ENCODE measurements at regions not wholly inside any gene's neighbourhood (a gene's known extent, or its start where the extent isn't known, plus 50 kb on each side); places are given as distances from the start of the nearest gene placed in this dataset.

DNA sequence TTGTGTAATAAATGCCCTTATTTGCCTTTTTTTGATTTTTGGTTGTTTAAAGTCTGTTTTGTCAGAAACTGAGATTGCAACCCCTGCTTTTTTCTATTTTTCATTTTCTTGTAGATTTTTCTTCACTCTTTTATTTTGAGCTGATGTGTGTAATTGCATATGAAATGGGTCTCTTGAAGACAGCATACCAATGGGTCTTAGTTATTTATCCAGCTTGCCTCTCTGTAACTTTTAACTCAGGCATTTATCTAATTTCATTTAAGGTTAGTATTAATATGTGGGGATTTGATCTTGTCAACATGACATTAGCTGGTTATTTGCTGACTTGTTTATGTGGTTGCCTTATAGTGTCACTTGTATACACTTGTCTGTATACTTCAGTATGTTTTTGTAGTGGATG is 378.0 kb downstream of the CPXCR1 start:
- H3K27ac ChIP-seq, result no peak overlapping the region
- no peak overlapping the region for H3K4me3 ChIP-seq
- no peak for DNase-seq (ENCODE audit: low spot score in 2 of 2)
- no peaks in the 10 kb centered on the region for H3K27me3 ChIP-seq
- no peaks in the 10 kb centered on the region for H3K9me3 ChIP-seq
- TF ChIP-seq, protein P1, sequence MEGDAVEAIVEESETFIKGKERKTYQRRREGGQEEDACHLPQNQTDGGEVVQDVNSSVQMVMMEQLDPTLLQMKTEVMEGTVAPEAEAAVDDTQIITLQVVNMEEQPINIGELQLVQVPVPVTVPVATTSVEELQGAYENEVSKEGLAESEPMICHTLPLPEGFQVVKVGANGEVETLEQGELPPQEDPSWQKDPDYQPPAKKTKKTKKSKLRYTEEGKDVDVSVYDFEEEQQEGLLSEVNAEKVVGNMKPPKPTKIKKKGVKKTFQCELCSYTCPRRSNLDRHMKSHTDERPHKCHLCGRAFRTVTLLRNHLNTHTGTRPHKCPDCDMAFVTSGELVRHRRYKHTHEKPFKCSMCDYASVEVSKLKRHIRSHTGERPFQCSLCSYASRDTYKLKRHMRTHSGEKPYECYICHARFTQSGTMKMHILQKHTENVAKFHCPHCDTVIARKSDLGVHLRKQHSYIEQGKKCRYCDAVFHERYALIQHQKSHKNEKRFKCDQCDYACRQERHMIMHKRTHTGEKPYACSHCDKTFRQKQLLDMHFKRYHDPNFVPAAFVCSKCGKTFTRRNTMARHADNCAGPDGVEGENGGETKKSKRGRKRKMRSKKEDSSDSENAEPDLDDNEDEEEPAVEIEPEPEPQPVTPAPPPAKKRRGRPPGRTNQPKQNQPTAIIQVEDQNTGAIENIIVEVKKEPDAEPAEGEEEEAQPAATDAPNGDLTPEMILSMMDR (IDR thresholded peaks at IDR 0.05), result no peak
- TF ChIP-seq POLR2AphosphoS5 (IDR thresholded peaks at IDR 0.05) (no peak), EP300 (IDR thresholded peaks at IDR 0.05) (no peak), POLR2A (IDR thresholded peaks at IDR 0.05) (no peak)
- H3K4me1 ChIP-seq, result no peaks in the 10 kb centered on the region
- no peaks in the 10 kb centered on the region for H3K36me3 ChIP-seq
